H1 (cell line): ENCODE measurements at regions not wholly inside any gene's neighbourhood (a gene's known extent, or its start where the extent isn't known, plus 50 kb on each side); places are given as distances from the start of the nearest gene placed in this dataset.

Source experiments
- CTCF ChIA-PET: fragments of 300-600 bp; sonication (Branson Sonifier 250); formaldehyde crosslinking; loops from one replicate; lab custom pipeline; 2021; ENCODE audit not compliant: partially characterized antibody; lab: Charles Lee
- POLR2A ChIA-PET: fragments of 300-600 bp; sonication (Branson Sonifier 250); formaldehyde crosslinking; loops from one replicate; lab custom pipeline; 2021; ENCODE audit warnings: inconsistent platforms; ENCODE audit not compliant: partially characterized antibody; lab: Charles Lee
- DNase-seq, 2 experiments: peaks; one replicate each; pipeline versions ENCODE4 v3.0.0 to v3.0.0-alpha.2; 2010 to 2022; ENCODE audit warnings: low spot score in 2 of 2, low read depth in 1 of 2, mixed read lengths in 1 of 2
- FAIRE-seq: peaks from 2 replicates; lab custom pipeline; 2011; peaks lifted over from hg19 to GRCh38; lab: Jason Lieb, UNC
- H2AFZ ChIP-seq: 2 replicates; pipeline ENCODE4 v1.8.1; 2012; ENCODE audit warnings: low read length, inconsistent platforms
- H2AK5ac ChIP-seq: 2 replicates; pipeline ENCODE4 v1.6.1; 2013; ENCODE audit warnings: low read depth, low read length
- H2BK120ac ChIP-seq: replicated peaks from 2 replicates; pipeline ENCODE3; 2013; ENCODE audit warnings: low read depth, low read length, inconsistent platforms
- H2BK12ac ChIP-seq: 2 replicates; pipeline ENCODE4 v1.6.1; 2013; ENCODE audit warnings: low read depth, low read length
- H2BK15ac ChIP-seq: 2 replicates; pipeline ENCODE4 v1.6.1; 2013; ENCODE audit warnings: low read length
- H2BK20ac ChIP-seq: 2 replicates; pipeline ENCODE4 v1.6.1; 2013; ENCODE audit warnings: low read length
- H2BK5ac ChIP-seq: 2 replicates; pipeline ENCODE4 v1.6.1; 2013; ENCODE audit warnings: low read depth, low read length
- H3K14ac ChIP-seq: 2 replicates; pipeline ENCODE4 v1.6.1; 2013; ENCODE audit warnings: inconsistent platforms; ENCODE audit not compliant: insufficient read length
- H3K18ac ChIP-seq: 2 replicates; pipeline ENCODE4 v1.6.1; 2013; ENCODE audit warnings: low read length; ENCODE audit errors: extremely low read depth
- H3K23ac ChIP-seq: 2 replicates; pipeline ENCODE4 v1.6.1; 2013; ENCODE audit warnings: inconsistent platforms; ENCODE audit not compliant: insufficient read length
- H3K23me2 ChIP-seq: 2 replicates; pipeline ENCODE4 v1.6.1; 2013; ENCODE audit warnings: low read depth, low read length
- H3K27ac ChIP-seq: 2 replicates; pipeline ENCODE4 v1.6.1; 2011; ENCODE audit warnings: low read depth, low read length, inconsistent platforms
- H3K27me3 ChIP-seq, 4 experiments: replicated peaks in 1 of 4; 1 replicate in 1 of 4; 2 replicates in 3 of 4; pipeline versions ENCODE4 v1.6.1 to v1.8.1; 2011 to 2013; ENCODE audit warnings: low read length in 3 of 4, mild to moderate bottlenecking in 3 of 4, inconsistent platforms in 2 of 4, mixed read lengths in 2 of 4, moderate library complexity in 1 of 4; ENCODE audit not compliant: control insufficient read depth in 3 of 4, insufficient read depth in 3 of 4; ENCODE audit errors: extremely low read depth in 1 of 4
- H3K36me3 ChIP-seq, 4 experiments: 2 replicates each; pipeline versions ENCODE4 v1.6.1 to v1.8.1; 2011 to 2013; ENCODE audit warnings: mild to moderate bottlenecking in 4 of 4, low read length in 3 of 4, moderate library complexity in 2 of 4, control low read depth in 1 of 4, inconsistent platforms in 1 of 4; ENCODE audit not compliant: insufficient read depth in 4 of 4, control insufficient read depth in 2 of 4
- H3K4ac ChIP-seq: replicated peaks from 2 replicates; pipeline ENCODE3; 2013; ENCODE audit warnings: low read length, low read depth, mixed read lengths, inconsistent platforms; ENCODE audit not compliant: insufficient read length
- H3K4me1 ChIP-seq, 4 experiments: replicated peaks in 1 of 4; 1 replicate in 1 of 4; 2 replicates in 3 of 4; pipeline versions ENCODE4 v1.6.1 to v1.8.1; 2011 to 2013; ENCODE audit warnings: low read length in 3 of 4, inconsistent platforms in 2 of 4, mixed read lengths in 1 of 4; ENCODE audit not compliant: insufficient read depth in 4 of 4, control insufficient read depth in 3 of 4
- H3K4me2 ChIP-seq, 2 experiments: 2 replicates each; pipeline versions ENCODE4 v1.6.1 to v1.8.1; 2011 to 2013; ENCODE audit warnings: low read depth in 2 of 2, low read length in 2 of 2, control low read depth in 1 of 2, inconsistent platforms in 1 of 2, mild to moderate bottlenecking in 1 of 2; ENCODE audit not compliant: insufficient read depth in 1 of 2
- H3K4me3 ChIP-seq, 4 experiments: fragments of 200-600, 300-600 bp in 1 of 4; sonication (generic), shearing (Covaris generic), sonication (Bioruptor Twin) in 1 of 4; 2 replicates each; pipeline versions ENCODE4 v1.5.1 to v1.8.1; 2011 to 2016; ENCODE audit warnings: low read length in 4 of 4, low read depth in 3 of 4, control low read depth in 2 of 4, inconsistent platforms in 2 of 4, mild to moderate bottlenecking in 2 of 4, mixed read lengths in 1 of 4, moderate library complexity in 1 of 4; ENCODE audit not compliant: insufficient read depth in 2 of 4; ENCODE audit errors: extremely low read depth in 1 of 4
- H3K56ac ChIP-seq: replicated peaks from 2 replicates; pipeline ENCODE3; 2013; ENCODE audit warnings: low read depth, mild to moderate bottlenecking, mixed read lengths, low read length, inconsistent platforms; ENCODE audit not compliant: insufficient read length
- H3K79me1 ChIP-seq: 2 replicates; pipeline ENCODE4 v1.6.1; 2013; ENCODE audit warnings: low read depth, low read length, control low read depth
- H3K79me2 ChIP-seq, 2 experiments: 2 replicates each; pipeline versions ENCODE4 v1.6.1 to v1.8.1; 2012 to 2013; ENCODE audit warnings: low read length in 2 of 2, mild to moderate bottlenecking in 2 of 2, inconsistent platforms in 1 of 2; ENCODE audit not compliant: insufficient read depth in 2 of 2, control insufficient read depth in 1 of 2
- H3K9ac ChIP-seq, 4 experiments: replicated peaks in 1 of 4; 1 replicate in 1 of 4; 2 replicates in 3 of 4; pipeline versions ENCODE4 v1.6.1 to v1.8.1; 2011 to 2013; ENCODE audit warnings: low read depth in 3 of 4, low read length in 3 of 4, control low read depth in 2 of 4, mild to moderate bottlenecking in 2 of 4, moderate library complexity in 2 of 4, inconsistent platforms in 1 of 4; ENCODE audit errors: extremely low read depth in 1 of 4
- H3K9me3 ChIP-seq, 2 experiments: 2 replicates each; pipeline versions ENCODE4 v1.6.1 to v1.8.1; 2012 to 2013; ENCODE audit warnings: mild to moderate bottlenecking in 2 of 2, moderate library complexity in 2 of 2, control low read depth in 1 of 2, inconsistent platforms in 1 of 2, low read depth in 1 of 2, low read length in 1 of 2, mixed read lengths in 1 of 2; ENCODE audit not compliant: insufficient read depth in 2 of 2
- H4K20me1 ChIP-seq, 2 experiments: replicated peaks in 1 of 2; 2 replicates each; pipeline versions ENCODE3 to v1.8.1; 2011 to 2013; ENCODE audit warnings: inconsistent platforms in 2 of 2, low read length in 2 of 2, mild to moderate bottlenecking in 1 of 2; ENCODE audit not compliant: insufficient read depth in 2 of 2, control insufficient read depth in 1 of 2
- H4K5ac ChIP-seq: 2 replicates; pipeline ENCODE4 v1.6.1; 2013; ENCODE audit warnings: low read length, low read depth, mixed read lengths, inconsistent platforms; ENCODE audit not compliant: insufficient read length
- H4K8ac ChIP-seq: 2 replicates; pipeline ENCODE4 v1.8.0; 2013; ENCODE audit warnings: mild to moderate bottlenecking, moderate library complexity, low read length, inconsistent platforms; ENCODE audit not compliant: insufficient read depth; ENCODE audit errors: extremely low read depth
- H4K91ac ChIP-seq: replicated peaks from 2 replicates; pipeline ENCODE3; 2013; ENCODE audit warnings: low read length, mixed read lengths, inconsistent platforms; ENCODE audit not compliant: insufficient read length
- ATF2 ChIP-seq: IDR thresholded peaks from 2 replicates; pipeline ENCODE4 v1.6.1; 2012; ENCODE audit warnings: low read length, inconsistent platforms
- EGR1 ChIP-seq: IDR thresholded peaks from 2 replicates; pipeline ENCODE4 v1.6.1; 2011; ENCODE audit warnings: low read depth, low read length, borderline replicate concordance
- GABPA ChIP-seq: IDR thresholded peaks from 2 replicates; pipeline ENCODE4 v1.6.1; 2011; ENCODE audit warnings: mild to moderate bottlenecking, low read length, moderate library complexity, borderline replicate concordance; ENCODE audit not compliant: insufficient read depth
- SAP30 ChIP-seq: fragments of 300-600 bp; sonication (generic); IDR thresholded peaks from 2 replicates; pipeline ENCODE4 v1.7.1; 2012; ENCODE audit warnings: low read length, moderate library complexity, mild to moderate bottlenecking, inconsistent platforms; ENCODE audit not compliant: insufficient read depth, insufficient replicate concordance
- SP2 ChIP-seq: IDR thresholded peaks from 2 replicates; pipeline ENCODE4 v1.6.1; 2012; ENCODE audit warnings: mild to moderate bottlenecking, low read length, inconsistent platforms
- SRF ChIP-seq: IDR thresholded peaks from 2 replicates; pipeline ENCODE4 v1.6.1; 2011; ENCODE audit warnings: mild to moderate bottlenecking, low read depth, low read length, moderate library complexity
- TAF7 ChIP-seq: optimal IDR thresholded peaks from 2 replicates; pipeline ENCODE3; 2011; ENCODE audit warnings: low read depth, mild to moderate bottlenecking, inconsistent platforms, low read length, moderate library complexity, borderline replicate concordance

- FAIRE-seq: no peak
- Histone ChIP-seq H3K27ac (no peak overlapping the region), H3K9me3 (no peaks in the 10 kb centered on the region)
Observed at GRCh38 chr14:82521191-82521590, 987.5 kb upstream of the SEL1L start.

More at GRCh38 chr14:82521191-82521590, 987.5 kb upstream of the SEL1L start:
- no peaks in the 10 kb centered on the region for H3K4me1 ChIP-seq
- no peak overlapping the region for H3K4ac ChIP-seq
- no peak overlapping the region for H2AK5ac ChIP-seq
- no peak overlapping the region for H2BK20ac ChIP-seq
- H3K4me2 ChIP-seq: no peak overlapping the region
- no peak overlapping the region for H2BK120ac ChIP-seq
- no peak overlapping the region for H3K18ac ChIP-seq
- no peaks in the 10 kb centered on the region for H3K27me3 ChIP-seq
- DNase-seq: no peak
- ChIA-PET POLR2A (no interaction called here), CTCF (no interaction called here)
- H3K79me1 ChIP-seq: no peaks in the 10 kb centered on the region
- H3K14ac ChIP-seq: no peak overlapping the region
- no peak overlapping the region for H4K8ac ChIP-seq
- H3K23me2 ChIP-seq: no peaks in the 10 kb centered on the region
- H2BK15ac ChIP-seq: no peak overlapping the region
- no peak overlapping the region for H2AFZ ChIP-seq
- no peak overlapping the region for H3K56ac ChIP-seq
- H4K20me1 ChIP-seq: no peaks in the 10 kb centered on the region
- no peak overlapping the region for H2BK12ac ChIP-seq
- H3K36me3 ChIP-seq: no peaks in the 10 kb centered on the region
- H3K79me2 ChIP-seq: no peaks in the 10 kb centered on the region
- H4K91ac ChIP-seq: no peak overlapping the region
- TF ChIP-seq SP2: no peak
- TF ChIP-seq SRF: no peak
- TF ChIP-seq EGR1: no peak
- no peak for TF ChIP-seq TAF7
- no peak for TF ChIP-seq GABPA
- no peak for TF ChIP-seq SAP30
- no peak for TF ChIP-seq ATF2
- no peak overlapping the region for H2BK5ac ChIP-seq
- H3K9ac ChIP-seq: no peak overlapping the region
- H3K23ac ChIP-seq: no peak overlapping the region
- H4K5ac ChIP-seq: no peak overlapping the region
- no peak overlapping the region for H3K4me3 ChIP-seq
